ENCODE measurements at regions not wholly inside any gene's neighbourhood (a gene's known extent, or its start where the extent isn't known, plus 50 kb on each side); places are given as distances from the start of the nearest gene placed in this dataset.
A peak's percentile ranks its signal among the peaks of the same experiment; 100 is the strongest.

GRCh38 chr2:195561116-195561921, 95.7 kb upstream of the SLC39A10 start:
- TF ChIP-seq CTCF (IDR thresholded peaks at IDR 0.05): no peak
- intact Hi-C loops (cut with micrococcal nuclease): loop anchor here in 1 of 2 donors (5.0 kb wide), 1 partner anchor 96 kb away; the partner anchor contains the start of gene SLC39A10
- Histone ChIP-seq H3K36me3 (replicated peaks in 1 of 2; ENCODE audit: control insufficient read depth in 1 of 2, insufficient read depth in 2 of 2, low read length in 2 of 2) (no peaks in the 10 kb centered on the region), H3K27ac (ENCODE audit: low read depth in 1 of 2, low read length in 2 of 2) (peak overlapping the region; percentile 88 to 93), H3K27me3 (ENCODE audit: control insufficient read depth in 2 of 2, insufficient read depth in 2 of 2, low read length in 2 of 2) (no peaks in the 10 kb centered on the region), H3K9me3 (replicated peaks in 1 of 2; ENCODE audit: control insufficient read depth in 1 of 2, insufficient read depth in 1 of 2, low read length in 2 of 2) (no peaks in the 10 kb centered on the region), H3K4me2 (replicated peaks; ENCODE audit: extremely low read depth, low read length, poor library complexity, severe bottlenecking) (peak overlapping the region; percentile 61), H3K4me3 (replicated peaks in 1 of 3; ENCODE audit: low read depth in 2 of 3, low read length in 3 of 3) (peak overlapping the region in 2 of 3 experiments; percentile 1 to 57), H3K9ac (ENCODE audit: insufficient read depth, low read length, poor library complexity, severe bottlenecking) (peak overlapping the region; percentile 51), H4K20me1 (ENCODE audit: insufficient read depth, low read length) (no peaks in the 10 kb centered on the region), H3K4me1 (ENCODE audit: control insufficient read depth in 1 of 2, insufficient read depth in 2 of 2, low read length in 2 of 2) (peaks cover 39 to 43% of the 10 kb centered on the region in 2 donors), H3K79me2 (ENCODE audit: insufficient read depth, low read length) (no peaks in the 10 kb centered on the region), H2AFZ (ENCODE audit: insufficient read depth, low read depth, low read length, poor library complexity, severe bottlenecking) (peak overlapping the region; percentile 7)
- H3K4me1 Mint-ChIP-seq: peaks cover 38% of the 10 kb centered on the region
- DNase-seq: peak; percentile 63 to 86 (median 74)
- peaks cover 0 to 5% of the 10 kb centered on the region in 2 donors for H3K36me3 Mint-ChIP-seq
- peak overlapping the region in 1 of 2 donors; percentile 87 for H3K4me3 Mint-ChIP-seq
- H3K27me3 Mint-ChIP-seq (ENCODE audit: low read depth in 3 of 3): no peaks in the 10 kb centered on the region
- 67% methylated on average over 6 of the region's 6 CpGs for WGBS (ENCODE audit: insufficient coverage)
- H3K9me3 Mint-ChIP-seq: peaks cover 0 to 3% (median 0%) of the 10 kb centered on the region in 7 donors
- peak overlapping the region; percentile 92 to 98 (median 96) for H3K27ac Mint-ChIP-seq

GRCh38 chr2:195560209-195560895, 96.7 kb upstream of the SLC39A10 start:
- no peak overlapping the region for H3K9ac ChIP-seq (ENCODE audit: insufficient read depth, low read length, poor library complexity, severe bottlenecking)
- intact Hi-C loops (cut with micrococcal nuclease): loop anchor here in 1 of 2 donors (5.0 kb wide), 1 partner anchor 97 kb away; the partner anchor contains the start of gene SLC39A10
- Mint-ChIP-seq H3K9me3 (peaks cover 0 to 3% (median 0%) of the 10 kb centered on the region in 7 donors), H3K4me1 (peaks cover 38% of the 10 kb centered on the region), H3K4me3 (peak overlapping the region in 1 of 2 donors; percentile 87), H3K36me3 (peaks cover 0 to 5% of the 10 kb centered on the region in 2 donors), H3K27me3 (ENCODE audit: low read depth in 3 of 3) (no peaks in the 10 kb centered on the region), H3K27ac (peak overlapping the region; percentile 91 to 98 (median 96))
- H3K4me2 ChIP-seq (replicated peaks; ENCODE audit: extremely low read depth, low read length, poor library complexity, severe bottlenecking): peak overlapping the region; percentile 61
- 73% methylated on average over 5 of the region's 10 CpGs for WGBS (ENCODE audit: insufficient coverage)
- no peak for DNase-seq
- no peak overlapping the region for H2AFZ ChIP-seq (ENCODE audit: insufficient read depth, low read depth, low read length, poor library complexity, severe bottlenecking)
- H3K4me1 ChIP-seq (ENCODE audit: control insufficient read depth in 1 of 2, insufficient read depth in 2 of 2, low read length in 2 of 2): peaks cover 39 to 43% of the 10 kb centered on the region in 2 donors
- peak overlapping the region in 1 of 2 donors; percentile 93 for H3K27ac ChIP-seq (ENCODE audit: low read depth in 1 of 2, low read length in 2 of 2)
- H4K20me1 ChIP-seq (ENCODE audit: insufficient read depth, low read length): no peaks in the 10 kb centered on the region
- no peaks in the 10 kb centered on the region for H3K79me2 ChIP-seq (ENCODE audit: insufficient read depth, low read length)
- H3K9me3 ChIP-seq (replicated peaks in 1 of 2; ENCODE audit: control insufficient read depth in 1 of 2, insufficient read depth in 1 of 2, low read length in 2 of 2): no peaks in the 10 kb centered on the region
- H3K4me3 ChIP-seq (replicated peaks in 1 of 3; ENCODE audit: low read depth in 2 of 3, low read length in 3 of 3): peak overlapping the region in 1 of 3 experiments; percentile 57
- no peaks in the 10 kb centered on the region for H3K36me3 ChIP-seq (replicated peaks in 1 of 2; ENCODE audit: control insufficient read depth in 1 of 2, insufficient read depth in 2 of 2, low read length in 2 of 2)
- no peak for TF ChIP-seq CTCF (IDR thresholded peaks at IDR 0.05)
- H3K27me3 ChIP-seq (ENCODE audit: control insufficient read depth in 2 of 2, insufficient read depth in 2 of 2, low read length in 2 of 2): no peaks in the 10 kb centered on the region

Data from CD14-positive monocyte (primary cell).